ENCODE measurements at regions not wholly inside any gene's neighbourhood (a gene's known extent, or its start where the extent isn't known, plus 50 kb on each side); places are given as distances from the start of the nearest gene placed in this dataset.

DNA sequence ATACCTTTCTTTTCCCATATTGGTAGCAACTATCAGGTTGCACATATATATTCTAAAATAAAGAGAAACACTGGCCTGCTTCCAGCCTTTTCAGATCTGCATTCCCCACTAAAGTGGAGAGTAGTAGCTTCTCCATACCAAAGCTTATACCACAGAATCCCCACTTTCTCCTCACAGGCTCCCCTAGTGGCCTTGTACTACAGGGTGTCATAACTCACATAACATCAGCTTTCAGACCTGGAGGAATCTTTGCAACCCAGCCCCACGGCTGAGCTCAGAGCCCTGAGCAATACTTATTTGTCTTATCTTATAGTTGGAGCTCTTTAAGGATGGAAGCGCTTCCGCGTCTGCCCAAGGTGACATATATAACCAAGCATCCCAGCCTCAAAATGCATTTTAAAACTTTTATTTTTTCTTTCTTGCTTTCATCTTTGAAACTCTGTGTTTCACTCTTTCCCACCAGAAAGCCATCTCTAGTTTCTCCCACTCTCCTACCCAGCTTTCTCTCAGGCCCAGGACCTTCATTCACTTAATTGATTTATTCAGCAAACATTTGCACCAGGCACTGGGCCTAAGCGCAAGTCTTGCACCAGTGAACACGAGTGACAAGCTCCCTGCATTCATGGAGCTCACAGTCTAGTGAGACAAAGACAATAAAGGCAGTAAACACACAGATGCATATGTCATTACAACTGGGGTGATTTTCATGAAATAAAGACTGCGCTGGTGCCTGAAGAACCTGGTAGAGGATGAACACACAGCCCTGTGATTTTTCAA, 254.7 kb downstream of the IPO8 start:
- Histone ChIP-seq H3K4me3 (no peak overlapping the region), H3K4me1 (no peaks in the 10 kb centered on the region), H3K27me3 (no peaks in the 10 kb centered on the region), H3K27ac (no peak overlapping the region), H3K9me3 (no peaks in the 10 kb centered on the region), H3K36me3 (no peaks in the 10 kb centered on the region)
- DNase-seq, result no peak
- ATAC-seq, result no peak
- no peak for TF ChIP-seq CTCF (IDR thresholded peaks at IDR 0.05)
- intact Hi-C loops (cut with DNase I), result no loop called here

GRCh38 chr12:30439201-30439600, 256.5 kb downstream of the IPO8 start:
- Histone ChIP-seq H3K4me3 (no peak overlapping the region), H3K27ac (no peak overlapping the region), H3K4me1 (no peaks in the 10 kb centered on the region), H3K27me3 (no peaks in the 10 kb centered on the region), H3K36me3 (no peaks in the 10 kb centered on the region), H3K9me3 (no peaks in the 10 kb centered on the region)
- ATAC-seq (no peak), DNase-seq (no peak)
- no peak for TF ChIP-seq CTCF (IDR thresholded peaks at IDR 0.05)
- intact Hi-C loops (cut with DNase I), result no loop called here

- H3K36me3 ChIP-seq, result no peaks in the 10 kb centered on the region
- intact Hi-C loops (cut with DNase I), result no loop called here
- ATAC-seq (no peak), DNase-seq (no peak)
- H3K27ac ChIP-seq, result no peak overlapping the region
- H3K4me3 ChIP-seq, result no peak overlapping the region
- no peaks in the 10 kb centered on the region for H3K9me3 ChIP-seq
- H3K27me3 ChIP-seq, result no peaks in the 10 kb centered on the region
- TF ChIP-seq CTCF (IDR thresholded peaks at IDR 0.05), result no peak
- H3K4me1 ChIP-seq, result no peaks in the 10 kb centered on the region
These were observed 257.0 kb downstream of the IPO8 start for GRCh38 chr12:30438601-30439041.

DNA sequence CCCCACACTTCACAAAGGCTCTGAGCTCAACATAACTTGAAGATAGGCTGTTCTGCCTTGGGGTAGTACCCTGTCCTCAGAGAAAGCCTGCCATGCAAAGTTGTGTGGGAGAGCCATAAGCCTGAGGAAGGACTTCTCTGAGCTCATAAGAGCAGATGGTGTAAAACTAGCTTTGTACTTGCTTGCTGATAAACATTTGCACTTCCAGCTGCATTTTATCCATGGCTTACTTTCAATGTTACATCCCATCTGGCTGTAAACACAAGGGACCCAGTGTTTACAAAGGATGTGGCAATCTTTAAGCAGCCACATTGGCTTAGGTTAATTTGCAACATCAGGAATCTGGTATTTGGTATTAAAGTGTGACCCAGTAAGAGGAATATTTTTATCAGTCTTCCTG, 258.1 kb downstream of the IPO8 start:
- Histone ChIP-seq H3K27me3 (no peaks in the 10 kb centered on the region), H3K27ac (no peak overlapping the region), H3K9me3 (no peaks in the 10 kb centered on the region), H3K4me3 (no peak overlapping the region), H3K36me3 (no peaks in the 10 kb centered on the region), H3K4me1 (no peaks in the 10 kb centered on the region)
- ATAC-seq (no peak), DNase-seq (no peak)
- no peak for TF ChIP-seq CTCF (IDR thresholded peaks at IDR 0.05)
- intact Hi-C loops (cut with DNase I), result no loop called here

- intact Hi-C loops (cut with DNase I), result no loop called here
- Histone ChIP-seq H3K27ac (no peak overlapping the region), H3K36me3 (no peaks in the 10 kb centered on the region), H3K27me3 (no peaks in the 10 kb centered on the region), H3K4me3 (no peak overlapping the region), H3K4me1 (no peaks in the 10 kb centered on the region), H3K9me3 (no peaks in the 10 kb centered on the region)
- TF ChIP-seq CTCF (IDR thresholded peaks at IDR 0.05), result no peak
- no peak for ATAC-seq
- no peak for DNase-seq
These were observed 258.6 kb downstream of the IPO8 start for GRCh38 chr12:30437044-30437443.

DNA sequence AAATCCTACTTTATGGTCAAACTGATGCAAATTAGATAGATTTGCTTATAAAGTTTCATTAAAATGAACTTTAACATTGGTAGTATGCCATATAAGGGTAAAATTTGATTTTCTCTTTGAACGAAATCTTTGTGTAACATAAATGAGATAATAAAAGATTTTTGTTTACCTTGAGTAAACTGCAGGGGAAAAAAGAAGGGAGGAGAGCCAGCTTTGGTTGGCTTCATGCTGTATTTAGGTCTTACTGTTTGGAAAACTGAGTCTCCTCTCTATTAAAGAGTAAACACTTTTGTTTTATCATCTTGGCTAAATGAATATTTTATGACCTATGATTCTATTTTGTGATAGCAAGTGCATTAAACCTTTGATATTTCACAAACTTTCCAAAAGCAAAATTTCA, 267.6 kb downstream of the IPO8 start:
- H3K27ac ChIP-seq, result no peak overlapping the region
- no peaks in the 10 kb centered on the region for H3K36me3 ChIP-seq
- DNase-seq (no peak), ATAC-seq (no peak)
- no peaks in the 10 kb centered on the region for H3K4me1 ChIP-seq
- no peaks in the 10 kb centered on the region for H3K9me3 ChIP-seq
- intact Hi-C loops (cut with DNase I), result no loop called here
- H3K27me3 ChIP-seq, result no peaks in the 10 kb centered on the region
- no peak for TF ChIP-seq CTCF (IDR thresholded peaks at IDR 0.05)
- H3K4me3 ChIP-seq, result no peak overlapping the region
